Kidney (tissue), 13 donors: ENCODE measurements at regions not wholly inside any gene's neighbourhood (a gene's known extent, or its start where the extent isn't known, plus 50 kb on each side); places are given as distances from the start of the nearest gene placed in this dataset.

Experiments
- DNase-seq, 5 donors: peaks; one replicate each; pipeline ENCODE4 v3.0.0-alpha.2; 2013 to 2020
- FAIRE-seq: peaks from 2 replicates; lab custom pipeline; 2012; peaks lifted over from hg19 to GRCh38; lab: Jason Lieb, UNC
- H3K27ac ChIP-seq, 2 donors: one replicate each; pipeline ENCODE4 v1.7.0; 2013; ENCODE audit warnings: low read depth in 2 of 2, low read length in 2 of 2, inconsistent platforms in 1 of 2
- H3K27me3 ChIP-seq: one replicate; pipeline ENCODE4 v1.7.1; 2013; ENCODE audit warnings: low read length, inconsistent platforms; ENCODE audit not compliant: control insufficient read depth, insufficient read depth
- H3K36me3 ChIP-seq, 3 donors: one replicate each; pipeline versions ENCODE4 v1.7.0 to v1.7.1; 2013; ENCODE audit warnings: low read length in 3 of 3, control low read depth in 1 of 3, inconsistent platforms in 1 of 3; ENCODE audit not compliant: insufficient read depth in 3 of 3, control insufficient read depth in 2 of 3
- H3K4me1 ChIP-seq, 3 donors: one replicate each; pipeline versions ENCODE4 v1.7.0 to v1.7.1; 2013; ENCODE audit warnings: low read length in 3 of 3, inconsistent platforms in 1 of 3, low read depth in 1 of 3; ENCODE audit not compliant: control insufficient read depth in 2 of 3, insufficient read depth in 2 of 3
- H3K4me3 ChIP-seq, 3 donors: one replicate each; pipeline versions ENCODE4 v1.7.0 to v1.8.1; 2013; ENCODE audit warnings: low read length in 3 of 3, control low read depth in 1 of 3, inconsistent platforms in 1 of 3
- H3K9ac ChIP-seq, 3 donors: one replicate each; pipeline versions ENCODE4 v1.7.0 to v1.7.1; 2013; ENCODE audit warnings: low read length in 3 of 3, control low read depth in 1 of 3, inconsistent platforms in 1 of 3
- H3K9me3 ChIP-seq, 3 donors: one replicate each; pipeline versions ENCODE4 v1.7.0 to v1.7.1; 2013; ENCODE audit warnings: low read length in 3 of 3, control low read depth in 1 of 3, inconsistent platforms in 1 of 3; ENCODE audit not compliant: control insufficient read depth in 2 of 3, insufficient read depth in 1 of 3
- intact Hi-C: fragments of 100-400 bp; cut with DNase I; formaldehyde crosslinking; loops from one replicate; pipeline ENCODE4 v1.11.1; 2022
- TF ChIP-seq, protein P1 (sequence below): IDR thresholded peaks from 3 replicates; pipeline ENCODE4 v1.5.1; 2012; ENCODE audit warnings: mild to moderate bottlenecking, moderate library complexity, borderline replicate concordance; ENCODE audit not compliant: insufficient read depth; ENCODE audit errors: extremely low read depth
- donor health status: control.
- donor health status: control.
- donor health status: control.
- donor health status: control.
- donor health status: control.
- donor health status: DM: yes; HTN: yes; CAD: no.
- donor health status: Normal renal cell carcinoma (clear cell type).

DNA sequence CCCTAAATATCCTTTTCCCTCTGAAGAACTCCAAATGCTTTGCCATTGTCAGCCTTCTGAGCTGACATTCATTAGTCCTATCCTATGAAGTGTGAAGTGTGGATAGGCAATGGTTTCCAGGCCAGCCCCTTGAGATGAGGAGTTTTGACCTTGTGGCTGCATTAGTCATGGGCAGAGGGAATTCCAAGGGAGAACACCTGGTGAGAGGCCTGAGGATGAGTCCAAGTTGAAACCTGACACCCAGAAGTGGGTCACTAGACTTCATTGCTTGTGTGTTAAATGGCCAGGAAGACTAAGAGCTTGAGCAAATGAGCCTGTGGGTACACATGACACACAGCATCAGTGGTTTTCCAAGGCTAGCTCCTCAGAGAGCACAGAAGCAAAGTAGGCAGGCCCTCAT is 260.8 kb downstream of the SKAP2 start:
- H3K4me3 ChIP-seq = no peak overlapping the region
- H3K27me3 ChIP-seq = no peaks in the 10 kb centered on the region
- TF ChIP-seq, protein P1, sequence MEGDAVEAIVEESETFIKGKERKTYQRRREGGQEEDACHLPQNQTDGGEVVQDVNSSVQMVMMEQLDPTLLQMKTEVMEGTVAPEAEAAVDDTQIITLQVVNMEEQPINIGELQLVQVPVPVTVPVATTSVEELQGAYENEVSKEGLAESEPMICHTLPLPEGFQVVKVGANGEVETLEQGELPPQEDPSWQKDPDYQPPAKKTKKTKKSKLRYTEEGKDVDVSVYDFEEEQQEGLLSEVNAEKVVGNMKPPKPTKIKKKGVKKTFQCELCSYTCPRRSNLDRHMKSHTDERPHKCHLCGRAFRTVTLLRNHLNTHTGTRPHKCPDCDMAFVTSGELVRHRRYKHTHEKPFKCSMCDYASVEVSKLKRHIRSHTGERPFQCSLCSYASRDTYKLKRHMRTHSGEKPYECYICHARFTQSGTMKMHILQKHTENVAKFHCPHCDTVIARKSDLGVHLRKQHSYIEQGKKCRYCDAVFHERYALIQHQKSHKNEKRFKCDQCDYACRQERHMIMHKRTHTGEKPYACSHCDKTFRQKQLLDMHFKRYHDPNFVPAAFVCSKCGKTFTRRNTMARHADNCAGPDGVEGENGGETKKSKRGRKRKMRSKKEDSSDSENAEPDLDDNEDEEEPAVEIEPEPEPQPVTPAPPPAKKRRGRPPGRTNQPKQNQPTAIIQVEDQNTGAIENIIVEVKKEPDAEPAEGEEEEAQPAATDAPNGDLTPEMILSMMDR = no peak
- FAIRE-seq = no peak
- H3K9me3 ChIP-seq = no peaks in the 10 kb centered on the region
- H3K4me1 ChIP-seq = no peaks in the 10 kb centered on the region
- no peak overlapping the region for H3K27ac ChIP-seq
- peak in 3 of 5 donors; percentile 59 to 74 (median 71) for DNase-seq
- H3K9ac ChIP-seq = no peak overlapping the region
- intact Hi-C loops = no loop called here
- H3K36me3 ChIP-seq = no peaks in the 10 kb centered on the region

GRCh38 chr7:26608402-26608801 is 256.0 kb downstream of the SKAP2 start:
- DNase-seq = no peak
- Histone ChIP-seq H3K9me3 (no peaks in the 10 kb centered on the region), H3K27ac (no peak overlapping the region), H3K4me1 (no peaks in the 10 kb centered on the region), H3K36me3 (no peaks in the 10 kb centered on the region), H3K4me3 (no peak overlapping the region), H3K9ac (no peak overlapping the region), H3K27me3 (no peaks in the 10 kb centered on the region)
- FAIRE-seq = no peak
- intact Hi-C loops = no loop called here
- TF ChIP-seq, protein P1 = no peak

DNA sequence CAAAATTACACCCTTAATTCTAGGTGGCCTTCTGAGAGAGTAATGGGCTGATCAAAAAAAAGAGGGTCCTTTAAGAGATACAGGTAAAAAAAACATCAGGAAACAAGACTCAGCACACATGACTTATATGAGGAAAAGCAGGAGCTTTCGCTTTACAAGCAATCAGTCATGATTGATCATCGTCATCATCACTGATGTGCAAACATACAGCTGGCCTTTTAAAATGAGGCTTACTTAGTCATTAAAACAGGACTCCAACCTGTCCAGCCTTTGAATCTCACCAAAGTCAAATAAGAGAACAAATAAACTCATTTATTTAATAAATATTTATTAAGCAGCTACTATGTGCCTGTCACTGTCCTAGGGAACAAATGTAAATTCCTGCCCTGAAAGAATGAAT is 255.3 kb downstream of the SKAP2 start:
- Histone ChIP-seq H3K9ac (no peak overlapping the region), H3K27ac (no peak overlapping the region), H3K9me3 (no peaks in the 10 kb centered on the region), H3K4me1 (no peaks in the 10 kb centered on the region), H3K4me3 (no peak overlapping the region), H3K27me3 (no peaks in the 10 kb centered on the region), H3K36me3 (no peaks in the 10 kb centered on the region)
- TF ChIP-seq, protein P1 = no peak
- FAIRE-seq (no peak), DNase-seq (no peak)
- intact Hi-C loops = no loop called here

GRCh38 chr7:26609532-26609931 is 254.9 kb downstream of the SKAP2 start:
- intact Hi-C loops = no loop called here
- FAIRE-seq (no peak), DNase-seq (no peak)
- Histone ChIP-seq H3K9me3 (no peaks in the 10 kb centered on the region), H3K27me3 (no peaks in the 10 kb centered on the region), H3K4me3 (no peak overlapping the region), H3K4me1 (no peaks in the 10 kb centered on the region), H3K36me3 (no peaks in the 10 kb centered on the region), H3K9ac (no peak overlapping the region), H3K27ac (no peak overlapping the region)
- TF ChIP-seq, protein P1 = no peak
